Suprapubic skin (tissue), 3 donors: ENCODE measurements at regions not wholly inside any gene's neighbourhood (a gene's known extent, or its start where the extent isn't known, plus 50 kb on each side); places are given as distances from the start of the nearest gene placed in this dataset.

Source experiments
- POLR2A ChIP-seq, 2 donors: fragments of 450-650 bp; IDR thresholded peaks; one replicate each; pipeline ENCODE4 v1.6.1; 2017; ENCODE audit warnings: antibody characterized with exemption in 2 of 2, mild to moderate bottlenecking in 2 of 2, moderate library complexity in 2 of 2
- TF ChIP-seq, protein P1 (sequence below), 2 donors: fragments of 200-600 bp in 1 of 2; fragments of 450-650 bp in 1 of 2; sonication (generic) in 1 of 2; IDR thresholded peaks; one replicate each; pipeline ENCODE4 v1.5.1; 2016 to 2019; ENCODE audit warnings: antibody characterized with exemption in 2 of 2, mild to moderate bottlenecking in 1 of 2, moderate library complexity in 1 of 2

DNA sequence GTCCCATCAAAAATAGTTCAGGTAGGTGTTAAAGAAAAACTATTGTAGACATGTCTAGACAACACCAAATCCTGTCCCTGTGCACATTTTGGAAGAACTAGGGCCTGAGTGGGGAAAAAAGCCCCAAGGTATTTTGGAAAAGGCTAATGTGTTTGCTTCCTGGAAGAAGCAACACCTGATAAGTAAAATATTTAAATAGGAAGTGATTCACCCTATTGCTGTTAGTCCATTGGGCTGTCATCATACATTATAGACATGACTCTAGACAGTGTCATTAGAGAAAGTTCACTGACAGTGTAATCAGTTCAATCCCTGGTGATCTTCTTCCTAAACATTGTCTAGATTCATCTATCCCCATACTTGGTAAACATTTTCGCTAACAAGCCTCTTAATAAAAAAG lies 465.3 kb downstream of the CBLN4 start:
- TF ChIP-seq POLR2A (IDR thresholded peaks at IDR 0.05): no peak
- TF ChIP-seq, protein P1, sequence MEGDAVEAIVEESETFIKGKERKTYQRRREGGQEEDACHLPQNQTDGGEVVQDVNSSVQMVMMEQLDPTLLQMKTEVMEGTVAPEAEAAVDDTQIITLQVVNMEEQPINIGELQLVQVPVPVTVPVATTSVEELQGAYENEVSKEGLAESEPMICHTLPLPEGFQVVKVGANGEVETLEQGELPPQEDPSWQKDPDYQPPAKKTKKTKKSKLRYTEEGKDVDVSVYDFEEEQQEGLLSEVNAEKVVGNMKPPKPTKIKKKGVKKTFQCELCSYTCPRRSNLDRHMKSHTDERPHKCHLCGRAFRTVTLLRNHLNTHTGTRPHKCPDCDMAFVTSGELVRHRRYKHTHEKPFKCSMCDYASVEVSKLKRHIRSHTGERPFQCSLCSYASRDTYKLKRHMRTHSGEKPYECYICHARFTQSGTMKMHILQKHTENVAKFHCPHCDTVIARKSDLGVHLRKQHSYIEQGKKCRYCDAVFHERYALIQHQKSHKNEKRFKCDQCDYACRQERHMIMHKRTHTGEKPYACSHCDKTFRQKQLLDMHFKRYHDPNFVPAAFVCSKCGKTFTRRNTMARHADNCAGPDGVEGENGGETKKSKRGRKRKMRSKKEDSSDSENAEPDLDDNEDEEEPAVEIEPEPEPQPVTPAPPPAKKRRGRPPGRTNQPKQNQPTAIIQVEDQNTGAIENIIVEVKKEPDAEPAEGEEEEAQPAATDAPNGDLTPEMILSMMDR (IDR thresholded peaks at IDR 0.05): no peak
